AG04450 (cell line): ENCODE measurements at regions not wholly inside any gene's neighbourhood (a gene's known extent, or its start where the extent isn't known, plus 50 kb on each side); places are given as distances from the start of the nearest gene placed in this dataset.

Source experiments
- CTCF ChIA-PET: fragments of 300-600, 350-600 bp; formaldehyde crosslinking; extraction: SDS; loops from one replicate; lab custom pipeline; 2022; ENCODE audit warnings: antibody characterized with exemption, inconsistent platforms; lab: Charles Lee
- POLR2A ChIA-PET: fragments of 350-600 bp; formaldehyde crosslinking; extraction: SDS; loops from one replicate; lab custom pipeline; 2021; ENCODE audit warnings: antibody characterized with exemption, inconsistent platforms; lab: Yijun Ruan, JAX
- DNase-seq: peaks from one replicate; pipeline ENCODE4 v3.0.0-alpha.2; 2011; ENCODE audit warnings: low read depth, low spot score
- H3K27ac ChIP-seq: one replicate; pipeline ENCODE4 v1.5.1; 2012; ENCODE audit warnings: low read depth, low read length, control low read depth
- H3K27me3 ChIP-seq: one replicate; pipeline ENCODE4 v1.6.0; 2012; ENCODE audit warnings: low read length; ENCODE audit not compliant: control insufficient read depth, insufficient read depth
- H3K4me3 ChIP-seq: 2 replicates; pipeline ENCODE4 v1.5.1; 2011; ENCODE audit warnings: mild to moderate bottlenecking, low read depth, low read length, control low read depth
- H3K9me3 ChIP-seq: 2 replicates; pipeline ENCODE4 v1.5.1; 2012; ENCODE audit warnings: low read length; ENCODE audit not compliant: control insufficient read depth, insufficient read depth
- TF ChIP-seq, protein P1 (sequence below): IDR thresholded peaks from 2 replicates; pipeline ENCODE4 v1.5.1; 2011; ENCODE audit warnings: low read depth, low read length, control low read depth, inconsistent platforms

DNA sequence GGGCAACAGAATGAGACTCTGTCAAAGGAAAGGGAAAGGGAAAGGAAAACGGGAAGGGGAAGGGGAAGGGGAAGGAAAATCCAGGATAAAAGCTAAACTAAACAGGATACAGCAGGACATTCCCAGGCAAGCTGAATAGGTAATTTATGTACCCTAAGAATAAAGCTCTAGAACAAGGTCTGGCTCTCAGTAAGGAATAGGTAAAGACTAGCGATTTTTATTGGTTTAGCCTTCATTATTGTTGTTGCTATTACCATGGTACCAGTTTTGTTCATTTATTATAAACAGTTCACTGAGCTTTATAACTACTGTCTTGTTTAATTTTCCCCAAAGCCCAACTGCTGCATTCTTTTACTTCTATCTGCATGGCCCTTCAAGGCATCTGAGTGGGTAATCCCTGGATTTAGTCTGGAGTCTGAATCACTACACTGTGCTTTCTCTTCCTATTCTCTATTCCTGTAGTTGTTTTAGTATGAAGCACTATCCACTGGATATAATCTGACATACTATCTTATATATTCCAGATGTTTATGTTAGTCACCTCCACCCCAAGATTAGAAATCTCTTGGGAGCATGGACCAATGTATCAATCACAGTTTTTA, 127.1 kb upstream of the TANK start:
- no peak overlapping the region for H3K4me3 ChIP-seq
- TF ChIP-seq, protein P1, sequence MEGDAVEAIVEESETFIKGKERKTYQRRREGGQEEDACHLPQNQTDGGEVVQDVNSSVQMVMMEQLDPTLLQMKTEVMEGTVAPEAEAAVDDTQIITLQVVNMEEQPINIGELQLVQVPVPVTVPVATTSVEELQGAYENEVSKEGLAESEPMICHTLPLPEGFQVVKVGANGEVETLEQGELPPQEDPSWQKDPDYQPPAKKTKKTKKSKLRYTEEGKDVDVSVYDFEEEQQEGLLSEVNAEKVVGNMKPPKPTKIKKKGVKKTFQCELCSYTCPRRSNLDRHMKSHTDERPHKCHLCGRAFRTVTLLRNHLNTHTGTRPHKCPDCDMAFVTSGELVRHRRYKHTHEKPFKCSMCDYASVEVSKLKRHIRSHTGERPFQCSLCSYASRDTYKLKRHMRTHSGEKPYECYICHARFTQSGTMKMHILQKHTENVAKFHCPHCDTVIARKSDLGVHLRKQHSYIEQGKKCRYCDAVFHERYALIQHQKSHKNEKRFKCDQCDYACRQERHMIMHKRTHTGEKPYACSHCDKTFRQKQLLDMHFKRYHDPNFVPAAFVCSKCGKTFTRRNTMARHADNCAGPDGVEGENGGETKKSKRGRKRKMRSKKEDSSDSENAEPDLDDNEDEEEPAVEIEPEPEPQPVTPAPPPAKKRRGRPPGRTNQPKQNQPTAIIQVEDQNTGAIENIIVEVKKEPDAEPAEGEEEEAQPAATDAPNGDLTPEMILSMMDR = no peak
- H3K27me3 ChIP-seq = no peaks in the 10 kb centered on the region
- CTCF ChIA-PET = interaction anchor here (1.5 to 2.7 kb wide), 3 partner anchors 11 to 217 kb away, joined by 3 to 10 read pairs (median 5); no protein-coding TSS in a partner anchor
- POLR2A ChIA-PET = no interaction called here
- no peak for DNase-seq
- no peak overlapping the region for H3K27ac ChIP-seq
- H3K9me3 ChIP-seq = no peaks in the 10 kb centered on the region

- TF ChIP-seq, protein P1 = no peak
- H3K4me3 ChIP-seq = no peak overlapping the region
- CTCF ChIA-PET = interaction anchor here (0.8 to 1.4 kb wide), 2 partner anchors 27 to 927 kb away, joined by 3 to 8 read pairs; no protein-coding TSS in a partner anchor
- H3K27me3 ChIP-seq = no peaks in the 10 kb centered on the region
- no peak for DNase-seq
- POLR2A ChIA-PET = no interaction called here
- no peak overlapping the region for H3K27ac ChIP-seq
- H3K9me3 ChIP-seq = no peaks in the 10 kb centered on the region
Observed at GRCh38 chr2:161036926-161037325, 123.3 kb upstream of the TANK start.

- no peak for DNase-seq
- TF ChIP-seq, protein P1 = no peak
- ChIA-PET POLR2A (interaction anchor here (0.6 kb wide), 1 partner anchor 43 kb away, joined by 4 read pairs; no protein-coding TSS in a partner anchor), CTCF (interaction anchor here (1.0 kb wide), 1 partner anchor 715 kb away, joined by 3 read pairs; no protein-coding TSS in a partner anchor)
- no peak overlapping the region for H3K4me3 ChIP-seq
- no peak overlapping the region for H3K27ac ChIP-seq
- H3K27me3 ChIP-seq = no peaks in the 10 kb centered on the region
- H3K9me3 ChIP-seq = no peaks in the 10 kb centered on the region
Observed at GRCh38 chr2:161039071-161039470, 121.2 kb upstream of the TANK start.

DNA sequence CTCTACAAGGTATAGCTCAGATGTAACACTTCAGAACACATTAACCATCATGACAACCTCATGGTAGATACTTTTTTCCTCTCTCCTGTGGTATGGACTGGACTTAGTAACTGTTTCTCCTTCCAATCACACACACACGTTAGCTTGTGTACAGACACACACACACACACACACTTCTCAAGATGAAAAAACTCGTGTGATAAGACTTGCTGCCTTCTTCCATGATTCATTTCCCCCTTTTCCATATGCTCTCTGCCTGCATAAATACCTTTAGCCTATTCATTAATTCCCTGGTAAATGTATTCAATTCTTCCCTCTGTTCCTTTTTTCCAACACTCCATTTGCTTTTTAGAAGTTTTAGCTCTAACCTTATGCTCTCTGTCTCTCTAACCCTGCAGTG, 118.9 kb upstream of the TANK start:
- ChIA-PET CTCF (interaction anchor here (4.7 kb wide), 1 partner anchor 22 kb away, joined by 27 read pairs; no protein-coding TSS in a partner anchor), POLR2A (no interaction called here)
- no peak overlapping the region for H3K27ac ChIP-seq
- H3K9me3 ChIP-seq = no peaks in the 10 kb centered on the region
- no peaks in the 10 kb centered on the region for H3K27me3 ChIP-seq
- DNase-seq = no peak
- no peak overlapping the region for H3K4me3 ChIP-seq
- TF ChIP-seq, protein P1 = no peak

DNA sequence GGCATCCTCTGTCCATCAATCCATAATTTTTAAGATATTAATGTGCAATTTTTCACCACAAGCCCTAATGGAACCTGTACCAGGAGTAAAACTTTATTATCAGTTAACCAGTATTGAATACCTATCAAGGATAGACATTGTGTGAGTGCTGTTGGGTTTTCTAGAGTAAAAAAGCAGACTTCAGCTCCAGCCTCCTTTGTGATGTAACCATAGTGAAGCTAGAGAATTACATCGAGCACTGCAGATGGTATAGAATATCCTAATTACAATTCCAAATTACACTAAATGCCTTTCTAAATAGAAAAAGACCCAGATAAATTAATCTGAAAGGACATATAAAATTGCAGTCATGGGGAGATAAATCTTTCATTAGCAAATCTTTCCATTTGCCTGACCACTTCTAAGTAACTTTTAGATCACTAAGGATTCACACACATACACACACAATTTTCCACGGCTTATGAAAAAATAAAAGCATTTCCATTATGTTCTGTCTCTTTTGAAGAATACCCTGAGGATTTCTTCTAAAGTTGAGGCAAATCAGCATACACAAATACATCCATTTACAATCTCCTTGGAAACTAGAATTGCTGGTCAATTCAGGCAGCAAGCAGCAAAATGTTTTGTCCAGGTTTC, 117.1 kb upstream of the TANK start:
- TF ChIP-seq, protein P1 = no peak
- CTCF ChIA-PET = interaction anchor here (4.7 kb wide), 1 partner anchor 20 kb away, joined by 27 read pairs; no protein-coding TSS in a partner anchor
- H3K4me3 ChIP-seq = no peak overlapping the region
- H3K27me3 ChIP-seq = no peaks in the 10 kb centered on the region
- DNase-seq = no peak
- POLR2A ChIA-PET = no interaction called here
- no peaks in the 10 kb centered on the region for H3K9me3 ChIP-seq
- H3K27ac ChIP-seq = no peak overlapping the region
